GM12878 (cell line): ENCODE measurements at regions not wholly inside any gene's neighbourhood (a gene's known extent, or its start where the extent isn't known, plus 50 kb on each side); places are given as distances from the start of the nearest gene placed in this dataset.

Experiments
- CTCF ChIP-seq, 3 experiments: IDR thresholded peaks in 2 of 3; conservative IDR thresholded peaks in 1 of 3; 2 replicates each; pipeline ENCODE4 v1.5.1; 2011; ENCODE audit warnings: low read depth in 3 of 3, low read length in 3 of 3, mild to moderate bottlenecking in 3 of 3, control low read depth in 2 of 3, moderate library complexity in 2 of 3, inconsistent platforms in 1 of 3, mixed read lengths in 1 of 3; ENCODE audit not compliant: control insufficient read depth in 2 of 3, insufficient read depth in 1 of 3; ENCODE audit errors: extremely low read depth in 1 of 3
- ESRRA ChIP-seq: IDR thresholded peaks from 2 replicates; pipeline ENCODE4 v1.6.1; 2012; ENCODE audit warnings: mild to moderate bottlenecking, low read length, improper control_type of control experiment
- NFIC ChIP-seq: IDR thresholded peaks from 2 replicates; pipeline ENCODE4 v1.6.1; 2012; ENCODE audit warnings: low read depth, mild to moderate bottlenecking, inconsistent platforms, low read length, moderate library complexity
- TF ChIP-seq, protein P1 (sequence below): fragments of 450-650 bp; formaldehyde crosslinking; IDR thresholded peaks from 2 replicates; pipeline ENCODE4 v1.5.0; 2022; ENCODE audit warnings: mild to moderate bottlenecking, missing genetic modification characterization
- TF ChIP-seq, protein P2 (sequence below): IDR thresholded peaks from 2 replicates; pipeline ENCODE4 v1.6.1; 2012; ENCODE audit warnings: low read depth, low read length, improper control_type of control experiment

- TF ChIP-seq CTCF (IDR thresholded peaks at IDR 0.05 in 2 of 3, conservative IDR thresholded peaks at IDR 0.05 in 1 of 3; ENCODE audit: control insufficient read depth in 2 of 3, extremely low read depth in 1 of 3, insufficient read depth in 1 of 3, low read depth in 3 of 3, low read length in 3 of 3) (no peak), ESRRA (no peak), NFIC (no peak)
- TF ChIP-seq, protein P1, sequence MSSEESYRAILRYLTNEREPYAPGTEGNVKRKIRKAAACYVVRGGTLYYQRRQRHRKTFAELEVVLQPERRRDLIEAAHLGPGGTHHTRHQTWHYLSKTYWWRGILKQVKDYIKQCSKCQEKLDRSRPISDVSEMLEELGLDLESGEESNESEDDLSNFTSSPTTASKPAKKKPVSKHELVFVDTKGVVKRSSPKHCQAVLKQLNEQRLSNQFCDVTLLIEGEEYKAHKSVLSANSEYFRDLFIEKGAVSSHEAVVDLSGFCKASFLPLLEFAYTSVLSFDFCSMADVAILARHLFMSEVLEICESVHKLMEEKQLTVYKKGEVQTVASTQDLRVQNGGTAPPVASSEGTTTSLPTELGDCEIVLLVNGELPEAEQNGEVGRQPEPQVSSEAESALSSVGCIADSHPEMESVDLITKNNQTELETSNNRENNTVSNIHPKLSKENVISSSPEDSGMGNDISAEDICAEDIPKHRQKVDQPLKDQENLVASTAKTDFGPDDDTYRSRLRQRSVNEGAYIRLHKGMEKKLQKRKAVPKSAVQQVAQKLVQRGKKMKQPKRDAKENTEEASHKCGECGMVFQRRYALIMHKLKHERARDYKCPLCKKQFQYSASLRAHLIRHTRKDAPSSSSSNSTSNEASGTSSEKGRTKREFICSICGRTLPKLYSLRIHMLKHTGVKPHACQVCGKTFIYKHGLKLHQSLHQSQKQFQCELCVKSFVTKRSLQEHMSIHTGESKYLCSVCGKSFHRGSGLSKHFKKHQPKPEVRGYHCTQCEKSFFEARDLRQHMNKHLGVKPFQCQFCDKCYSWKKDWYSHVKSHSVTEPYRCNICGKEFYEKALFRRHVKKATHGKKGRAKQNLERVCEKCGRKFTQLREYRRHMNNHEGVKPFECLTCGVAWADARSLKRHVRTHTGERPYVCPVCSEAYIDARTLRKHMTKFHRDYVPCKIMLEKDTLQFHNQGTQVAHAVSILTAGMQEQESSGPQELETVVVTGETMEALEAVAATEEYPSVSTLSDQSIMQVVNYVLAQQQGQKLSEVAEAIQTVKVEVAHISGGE (CRISPR knock-in tag) = no peak
- TF ChIP-seq, protein P2, sequence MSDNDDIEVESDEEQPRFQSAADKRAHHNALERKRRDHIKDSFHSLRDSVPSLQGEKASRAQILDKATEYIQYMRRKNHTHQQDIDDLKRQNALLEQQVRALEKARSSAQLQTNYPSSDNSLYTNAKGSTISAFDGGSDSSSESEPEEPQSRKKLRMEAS = no peak
Observed at GRCh38 chr5:25552871-25553481, 908.2 kb upstream of the CDH10 start.
